ENCODE measurements at regions not wholly inside any gene's neighbourhood (a gene's known extent, or its start where the extent isn't known, plus 50 kb on each side); places are given as distances from the start of the nearest gene placed in this dataset.

DNA sequence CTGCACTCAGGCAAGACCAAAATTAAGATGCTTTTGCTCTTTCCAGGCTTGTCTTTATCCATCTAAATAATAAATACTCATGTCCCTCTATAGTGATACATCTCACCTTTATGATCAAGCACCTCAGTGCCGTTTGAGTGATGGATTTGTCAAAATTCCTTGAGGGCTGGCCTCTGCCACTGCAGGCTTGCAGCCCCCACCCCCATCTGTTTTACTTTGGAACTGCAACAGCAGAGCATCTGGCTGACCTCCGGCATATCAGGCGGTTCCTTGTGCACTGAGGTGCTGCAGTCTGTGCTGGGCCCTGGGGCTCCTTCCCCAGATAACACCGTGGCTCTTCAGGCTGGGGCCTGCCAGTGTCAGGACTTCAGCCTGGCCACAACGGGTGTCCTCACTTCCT is 386.9 kb downstream of the CDH26 start:
- H3K9me3 ChIP-seq (replicated peaks; ENCODE audit: low read length) = no peaks in the 10 kb centered on the region
- H3K4me2 ChIP-seq (ENCODE audit: low read length) = no peak overlapping the region
- no peaks in the 10 kb centered on the region for H3K4me1 ChIP-seq (ENCODE audit: control insufficient read depth, insufficient read depth, low read length)
- H3K9ac ChIP-seq (ENCODE audit: low read depth, low read length) = no peak overlapping the region
- no peak overlapping the region for H3K4me3 ChIP-seq (ENCODE audit: low read length)
- H3K36me3 ChIP-seq (ENCODE audit: insufficient read depth, low read length) = no peaks in the 10 kb centered on the region
- no peaks in the 10 kb centered on the region for H3K27me3 ChIP-seq (ENCODE audit: control insufficient read depth, insufficient read depth, low read length)

DNA sequence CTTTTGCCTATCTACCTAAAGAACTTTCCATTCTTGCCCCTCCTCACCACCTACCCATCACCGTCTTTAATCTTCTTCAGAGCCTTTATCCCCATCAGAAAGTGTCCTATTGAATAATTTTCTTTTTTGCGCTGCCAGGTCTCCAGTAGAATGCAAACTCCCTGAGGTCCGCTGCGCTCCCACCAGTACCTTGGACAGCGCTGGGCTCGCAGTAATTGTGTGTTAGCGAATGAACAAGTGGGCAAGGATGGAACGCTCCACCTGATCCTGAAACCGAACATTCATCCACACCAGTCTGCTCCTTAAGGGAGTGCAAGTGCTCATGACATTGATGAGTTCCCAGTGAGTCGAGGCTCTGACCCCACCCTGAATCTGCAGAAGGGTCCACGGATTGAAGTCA is 391.2 kb downstream of the CDH26 start:
- Histone ChIP-seq H3K36me3 (ENCODE audit: insufficient read depth, low read length) (no peaks in the 10 kb centered on the region), H3K9ac (ENCODE audit: low read depth, low read length) (no peak overlapping the region), H3K4me3 (ENCODE audit: low read length) (no peak overlapping the region), H3K4me1 (ENCODE audit: control insufficient read depth, insufficient read depth, low read length) (no peaks in the 10 kb centered on the region), H3K9me3 (replicated peaks; ENCODE audit: low read length) (no peaks in the 10 kb centered on the region), H3K4me2 (ENCODE audit: low read length) (no peak overlapping the region), H3K27me3 (ENCODE audit: control insufficient read depth, insufficient read depth, low read length) (peaks cover 4% of the 10 kb centered on the region)

DNA sequence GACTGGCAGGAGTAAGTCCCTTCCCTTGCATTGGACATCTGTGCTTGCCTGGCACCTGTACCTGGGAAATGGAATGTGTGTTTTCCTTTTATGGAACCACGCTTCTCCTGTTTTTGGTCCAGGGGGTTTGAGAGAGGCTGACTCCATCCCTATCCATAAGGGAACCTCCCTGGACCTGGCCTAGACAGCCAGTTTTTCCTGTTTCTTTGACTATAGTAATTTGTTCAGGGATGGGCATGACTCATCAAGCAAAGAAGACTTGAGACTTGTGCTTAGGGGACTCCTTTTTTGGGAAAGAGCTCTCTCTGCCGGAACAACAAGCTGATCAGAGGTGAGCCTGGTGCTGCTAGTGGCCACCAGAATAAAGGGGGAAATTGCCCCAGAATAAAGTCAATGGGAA is 393.8 kb downstream of the CDH26 start:
- H3K4me3 ChIP-seq (ENCODE audit: low read length) = no peak overlapping the region

DNA sequence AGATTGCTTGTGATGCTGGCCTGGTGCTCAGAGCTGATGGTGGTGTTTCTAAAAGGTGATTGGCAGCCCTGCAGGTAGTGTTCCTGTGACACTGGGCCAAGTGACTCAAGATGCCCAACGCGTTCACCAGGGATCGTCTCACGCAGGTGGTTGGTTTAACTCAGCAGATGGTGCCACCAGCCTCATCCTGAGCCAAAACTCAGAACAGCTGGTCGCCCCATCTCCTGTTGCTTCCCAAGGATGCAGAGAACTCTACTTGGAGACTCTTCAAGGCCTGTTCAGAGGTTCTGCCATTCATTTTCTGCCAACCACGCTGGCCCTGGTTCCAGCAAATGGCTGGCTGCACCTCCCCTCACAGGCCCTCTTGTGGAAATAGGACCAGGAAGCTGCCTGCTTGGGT is 394.4 kb downstream of the CDH26 start:
- no peaks in the 10 kb centered on the region for H3K9me3 ChIP-seq (replicated peaks; ENCODE audit: low read length)
- H3K27me3 ChIP-seq (ENCODE audit: control insufficient read depth, insufficient read depth, low read length) = peaks cover 11% of the 10 kb centered on the region
- no peak overlapping the region for H3K4me2 ChIP-seq (ENCODE audit: low read length)
- no peaks in the 10 kb centered on the region for H3K36me3 ChIP-seq (ENCODE audit: insufficient read depth, low read length)
- H3K4me3 ChIP-seq (ENCODE audit: low read length) = no peak overlapping the region
- no peaks in the 10 kb centered on the region for H3K4me1 ChIP-seq (ENCODE audit: control insufficient read depth, insufficient read depth, low read length)
- H3K9ac ChIP-seq (ENCODE audit: low read depth, low read length) = no peak overlapping the region

More for the DNA sequence above, 393.8 kb downstream of the CDH26 start:
- H3K9ac ChIP-seq (ENCODE audit: low read depth, low read length) = no peak overlapping the region
- H3K9me3 ChIP-seq (replicated peaks; ENCODE audit: low read length) = no peaks in the 10 kb centered on the region
- H3K4me2 ChIP-seq (ENCODE audit: low read length) = no peak overlapping the region
- H3K27me3 ChIP-seq (ENCODE audit: control insufficient read depth, insufficient read depth, low read length) = peaks cover 11% of the 10 kb centered on the region
- no peaks in the 10 kb centered on the region for H3K4me1 ChIP-seq (ENCODE audit: control insufficient read depth, insufficient read depth, low read length)
- no peaks in the 10 kb centered on the region for H3K36me3 ChIP-seq (ENCODE audit: insufficient read depth, low read length)

DNA sequence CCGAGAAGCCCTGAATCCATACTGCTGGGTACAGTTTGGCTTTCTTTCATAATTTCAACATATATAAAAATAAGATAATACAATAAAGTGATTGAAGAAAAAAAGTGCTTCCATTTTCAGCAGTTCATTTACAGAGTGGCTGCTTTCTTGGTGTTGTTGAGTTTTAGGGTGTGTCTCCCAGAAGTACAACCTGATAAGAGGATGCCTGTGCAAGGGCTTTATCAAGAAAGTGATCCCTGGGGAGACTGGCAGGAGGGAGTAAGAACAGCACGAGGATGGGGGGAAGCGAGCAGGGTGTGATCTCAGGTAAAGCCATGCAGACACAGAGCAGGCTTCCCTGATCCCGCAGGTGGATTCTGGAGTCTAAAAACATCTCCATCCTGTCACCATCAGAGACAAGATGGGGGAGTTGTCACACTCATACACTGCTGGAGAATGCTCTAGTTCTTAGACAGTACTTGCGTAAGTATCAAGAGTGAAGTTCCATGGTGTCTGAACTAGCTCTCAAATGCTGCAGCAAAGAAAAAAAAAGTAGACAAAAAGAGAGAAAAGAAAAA is 395.9 kb downstream of the CDH26 start:
- Histone ChIP-seq H3K36me3 (ENCODE audit: insufficient read depth, low read length) (no peaks in the 10 kb centered on the region), H3K9ac (ENCODE audit: low read depth, low read length) (no peak overlapping the region), H3K4me1 (ENCODE audit: control insufficient read depth, insufficient read depth, low read length) (no peaks in the 10 kb centered on the region), H3K4me3 (ENCODE audit: low read length) (no peak overlapping the region), H3K9me3 (replicated peaks; ENCODE audit: low read length) (no peaks in the 10 kb centered on the region), H3K27me3 (ENCODE audit: control insufficient read depth, insufficient read depth, low read length) (peaks cover 11% of the 10 kb centered on the region), H3K4me2 (ENCODE audit: low read length) (no peak overlapping the region)

DNA sequence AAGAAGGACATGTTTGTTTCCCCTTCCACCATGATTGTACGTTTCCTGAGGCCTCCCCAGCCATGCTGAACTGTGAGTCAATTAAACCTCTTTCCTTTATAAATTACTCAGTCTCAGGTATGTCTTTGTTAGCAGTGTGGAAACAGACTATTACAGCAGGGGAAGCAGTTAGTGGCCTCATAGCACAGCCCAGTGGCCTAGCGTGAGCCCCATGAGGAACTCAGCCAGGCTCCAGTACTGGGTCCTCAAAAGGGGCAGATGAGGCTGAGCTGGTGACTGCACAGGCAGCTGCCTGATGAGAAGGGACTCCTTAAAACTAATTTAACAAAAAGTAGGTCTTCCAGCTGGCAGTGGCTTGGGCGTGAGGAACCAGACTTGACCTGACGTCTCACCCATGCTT is 399.9 kb downstream of the CDH26 start:
- no peaks in the 10 kb centered on the region for H3K36me3 ChIP-seq (ENCODE audit: insufficient read depth, low read length)
- no peak overlapping the region for H3K4me3 ChIP-seq (ENCODE audit: low read length)
- H3K4me2 ChIP-seq (ENCODE audit: low read length) = no peak overlapping the region
- H3K27me3 ChIP-seq (ENCODE audit: control insufficient read depth, insufficient read depth, low read length) = peaks cover 7% of the 10 kb centered on the region
- H3K9ac ChIP-seq (ENCODE audit: low read depth, low read length) = no peak overlapping the region
- no peaks in the 10 kb centered on the region for H3K4me1 ChIP-seq (ENCODE audit: control insufficient read depth, insufficient read depth, low read length)
- no peaks in the 10 kb centered on the region for H3K9me3 ChIP-seq (replicated peaks; ENCODE audit: low read length)

DNA sequence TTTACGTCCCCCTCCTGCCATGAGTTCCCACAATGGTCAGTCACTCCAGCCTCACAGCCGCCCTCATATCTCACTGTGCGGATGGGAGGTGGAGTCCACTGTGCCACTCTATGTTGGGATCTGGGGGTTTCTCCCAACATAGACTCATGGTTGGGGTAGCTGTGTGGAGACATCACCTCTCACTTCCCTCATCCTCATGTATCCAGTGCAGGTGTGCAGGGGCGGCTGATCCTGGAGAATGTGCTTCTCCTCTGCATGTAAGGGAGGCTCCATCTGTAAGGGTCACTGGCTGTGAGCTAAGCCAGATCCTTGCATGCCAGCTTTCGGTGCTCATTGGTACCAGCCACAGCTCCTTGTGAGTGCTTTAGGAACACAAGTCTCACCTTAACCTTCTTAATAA is 400.8 kb downstream of the CDH26 start:
- no peaks in the 10 kb centered on the region for H3K9me3 ChIP-seq (replicated peaks; ENCODE audit: low read length)
- no peak overlapping the region for H3K4me3 ChIP-seq (ENCODE audit: low read length)
- H3K36me3 ChIP-seq (ENCODE audit: insufficient read depth, low read length) = no peaks in the 10 kb centered on the region
- no peak overlapping the region for H3K9ac ChIP-seq (ENCODE audit: low read depth, low read length)
- H3K4me1 ChIP-seq (ENCODE audit: control insufficient read depth, insufficient read depth, low read length) = no peaks in the 10 kb centered on the region
- H3K4me2 ChIP-seq (ENCODE audit: low read length) = no peak overlapping the region
- H3K27me3 ChIP-seq (ENCODE audit: control insufficient read depth, insufficient read depth, low read length) = peaks cover 7% of the 10 kb centered on the region

DNA sequence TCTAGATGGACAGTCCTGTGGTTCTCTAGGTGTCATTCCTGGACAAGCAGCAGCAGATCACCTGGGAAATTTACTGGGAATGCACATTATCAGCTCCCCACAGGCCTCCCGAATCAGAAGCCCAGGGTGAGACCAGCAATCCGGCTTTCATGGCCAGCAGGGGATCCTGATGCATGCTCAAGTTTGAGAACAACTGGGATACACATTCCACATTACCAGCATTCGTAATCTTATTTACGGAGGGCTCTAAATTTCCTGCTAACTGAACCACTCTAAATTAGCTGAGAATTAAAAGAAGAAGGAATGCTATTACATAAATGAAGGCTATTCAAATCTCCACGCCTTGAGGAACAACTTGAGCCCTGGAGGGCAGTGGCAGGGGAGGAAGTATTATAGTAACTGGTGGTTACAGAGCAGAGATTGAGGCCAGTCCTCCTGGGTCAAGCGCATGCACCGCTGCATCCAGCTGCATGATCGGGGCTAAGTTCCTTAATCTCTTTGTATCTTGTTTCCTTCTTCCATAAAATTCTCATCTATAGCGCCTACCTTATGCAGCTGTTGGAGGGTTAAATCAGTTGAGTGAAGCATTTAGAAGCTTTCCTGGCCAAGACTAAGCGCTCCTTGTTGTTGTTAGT is 403.7 kb downstream of the CDH26 start:
- H3K4me2 ChIP-seq (ENCODE audit: low read length) = no peak overlapping the region

DNA sequence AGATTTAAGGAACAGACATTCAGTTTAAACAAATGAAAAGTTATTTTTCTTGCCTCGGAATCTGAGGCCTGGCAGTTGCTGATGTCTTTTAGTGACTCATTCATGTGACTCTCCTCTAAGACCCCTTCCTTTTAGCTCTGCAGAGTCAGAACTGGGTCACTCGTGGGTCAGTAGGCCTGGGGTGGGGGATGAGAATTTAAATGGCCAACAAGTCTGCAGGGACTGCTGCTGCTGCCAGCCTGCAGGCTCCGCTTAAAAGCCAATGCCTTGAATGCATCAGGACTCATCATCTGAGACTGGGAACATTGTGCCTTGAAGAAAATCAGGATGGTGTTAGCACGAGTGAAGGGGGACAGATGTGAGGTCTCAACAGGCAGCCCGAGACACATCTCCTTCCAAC is 404.3 kb downstream of the CDH26 start:
- no peaks in the 10 kb centered on the region for H3K4me1 ChIP-seq (ENCODE audit: control insufficient read depth, insufficient read depth, low read length)
- no peak overlapping the region for H3K4me3 ChIP-seq (ENCODE audit: low read length)
- H3K27me3 ChIP-seq (ENCODE audit: control insufficient read depth, insufficient read depth, low read length) = peaks cover 10% of the 10 kb centered on the region
- H3K4me2 ChIP-seq (ENCODE audit: low read length) = no peak overlapping the region
- H3K36me3 ChIP-seq (ENCODE audit: insufficient read depth, low read length) = no peaks in the 10 kb centered on the region
- H3K9ac ChIP-seq (ENCODE audit: low read depth, low read length) = no peak overlapping the region
- no peaks in the 10 kb centered on the region for H3K9me3 ChIP-seq (replicated peaks; ENCODE audit: low read length)

More for the DNA sequence above, 403.7 kb downstream of the CDH26 start:
- no peaks in the 10 kb centered on the region for H3K4me1 ChIP-seq (ENCODE audit: control insufficient read depth, insufficient read depth, low read length)
- H3K9ac ChIP-seq (ENCODE audit: low read depth, low read length) = no peak overlapping the region
- H3K27me3 ChIP-seq (ENCODE audit: control insufficient read depth, insufficient read depth, low read length) = peaks cover 6% of the 10 kb centered on the region
- no peak overlapping the region for H3K4me3 ChIP-seq (ENCODE audit: low read length)
- no peaks in the 10 kb centered on the region for H3K36me3 ChIP-seq (ENCODE audit: insufficient read depth, low read length)
- H3K9me3 ChIP-seq (replicated peaks; ENCODE audit: low read length) = no peaks in the 10 kb centered on the region

DNA sequence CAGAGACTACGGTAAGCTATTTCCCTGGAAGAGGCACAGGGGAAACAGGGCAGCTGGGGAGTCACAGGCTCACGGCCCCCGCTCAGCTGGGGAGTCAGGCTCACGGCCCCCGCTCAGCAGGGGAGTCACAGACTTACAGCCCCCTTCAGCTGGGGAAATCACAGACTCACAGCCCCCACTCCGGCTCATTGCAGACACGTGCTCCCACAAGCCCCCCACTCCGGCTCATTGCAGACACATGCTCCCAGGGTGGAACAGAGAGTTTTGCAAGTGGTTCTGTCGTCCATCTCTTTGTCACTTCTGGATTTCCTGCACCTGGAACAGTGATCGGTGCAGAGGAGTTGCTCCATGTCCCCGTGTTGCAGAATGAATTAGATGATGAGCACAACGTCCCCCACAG is 405.5 kb downstream of the CDH26 start:
- H3K4me3 ChIP-seq (ENCODE audit: low read length) = no peak overlapping the region
- H3K4me1 ChIP-seq (ENCODE audit: control insufficient read depth, insufficient read depth, low read length) = no peaks in the 10 kb centered on the region
- no peaks in the 10 kb centered on the region for H3K36me3 ChIP-seq (ENCODE audit: insufficient read depth, low read length)
- H3K9me3 ChIP-seq (replicated peaks; ENCODE audit: low read length) = no peaks in the 10 kb centered on the region
- H3K9ac ChIP-seq (ENCODE audit: low read depth, low read length) = no peak overlapping the region
- peaks cover 10% of the 10 kb centered on the region for H3K27me3 ChIP-seq (ENCODE audit: control insufficient read depth, insufficient read depth, low read length)
- no peak overlapping the region for H3K4me2 ChIP-seq (ENCODE audit: low read length)

DNA sequence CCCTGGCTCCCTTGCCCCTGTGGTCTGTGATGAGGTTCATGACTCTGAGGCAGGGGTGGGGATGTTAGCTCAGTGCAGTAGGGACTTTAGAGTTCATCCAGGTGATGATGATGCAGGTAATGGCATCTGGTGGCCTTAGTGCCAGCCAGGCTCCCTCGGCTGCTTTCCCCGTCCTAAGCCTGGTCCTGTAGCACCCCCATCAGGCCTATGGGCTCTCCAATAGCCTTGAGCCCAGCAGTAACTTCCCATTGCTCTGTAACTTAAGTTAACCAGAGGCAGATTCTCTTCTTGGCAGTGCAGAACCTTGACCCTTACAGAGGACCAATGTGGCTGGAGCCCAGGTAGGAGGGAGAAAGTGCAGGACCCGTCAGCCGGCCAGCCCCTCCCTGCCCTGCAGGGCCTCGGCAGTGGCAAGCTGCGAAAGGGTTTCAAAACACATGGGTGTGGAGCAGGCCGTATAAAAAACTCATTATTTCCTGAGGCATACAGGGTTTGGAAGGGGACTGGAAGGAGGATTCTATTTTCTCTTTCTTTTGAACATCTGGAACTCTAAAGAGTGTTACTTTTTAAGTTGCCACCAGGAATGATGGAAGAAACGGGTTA is 406.9 kb downstream of the CDH26 start:
- Histone ChIP-seq H3K27me3 (ENCODE audit: control insufficient read depth, insufficient read depth, low read length) (peaks cover 15% of the 10 kb centered on the region), H3K9ac (ENCODE audit: low read depth, low read length) (no peak overlapping the region), H3K4me1 (ENCODE audit: control insufficient read depth, insufficient read depth, low read length) (no peaks in the 10 kb centered on the region), H3K36me3 (ENCODE audit: insufficient read depth, low read length) (no peaks in the 10 kb centered on the region), H3K4me2 (ENCODE audit: low read length) (no peak overlapping the region), H3K4me3 (ENCODE audit: low read length) (no peak overlapping the region), H3K9me3 (replicated peaks; ENCODE audit: low read length) (no peaks in the 10 kb centered on the region)

DNA sequence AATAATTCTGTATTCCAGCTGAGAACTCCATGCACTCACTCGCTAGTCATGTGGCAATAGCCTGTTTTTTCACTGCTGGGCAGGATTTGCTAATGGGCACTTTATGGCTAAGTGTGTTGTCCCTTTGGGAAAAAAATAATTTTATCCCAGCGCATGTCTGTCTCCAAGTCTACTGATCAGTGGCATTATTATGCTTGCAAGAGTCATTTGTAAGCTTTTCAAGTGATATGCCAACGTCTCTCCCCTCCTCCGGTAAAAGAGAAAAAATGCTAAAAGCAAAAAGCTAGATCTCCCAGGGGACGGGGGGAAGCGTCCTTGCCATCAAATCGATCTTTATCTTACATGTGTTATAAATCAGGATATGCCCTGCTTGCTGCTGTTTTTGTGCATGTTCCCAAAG is 407.7 kb downstream of the CDH26 start:
- H3K36me3 ChIP-seq (ENCODE audit: insufficient read depth, low read length) = no peaks in the 10 kb centered on the region
- H3K9me3 ChIP-seq (replicated peaks; ENCODE audit: low read length) = no peaks in the 10 kb centered on the region
- H3K4me3 ChIP-seq (ENCODE audit: low read length) = no peak overlapping the region
- no peak overlapping the region for H3K9ac ChIP-seq (ENCODE audit: low read depth, low read length)
- no peak overlapping the region for H3K4me2 ChIP-seq (ENCODE audit: low read length)
- no peaks in the 10 kb centered on the region for H3K4me1 ChIP-seq (ENCODE audit: control insufficient read depth, insufficient read depth, low read length)
- H3K27me3 ChIP-seq (ENCODE audit: control insufficient read depth, insufficient read depth, low read length) = peaks cover 15% of the 10 kb centered on the region
